ENCODE measurements at regions not wholly inside any gene's neighbourhood (a gene's known extent, or its start where the extent isn't known, plus 50 kb on each side); places are given as distances from the start of the nearest gene placed in this dataset.

DNA sequence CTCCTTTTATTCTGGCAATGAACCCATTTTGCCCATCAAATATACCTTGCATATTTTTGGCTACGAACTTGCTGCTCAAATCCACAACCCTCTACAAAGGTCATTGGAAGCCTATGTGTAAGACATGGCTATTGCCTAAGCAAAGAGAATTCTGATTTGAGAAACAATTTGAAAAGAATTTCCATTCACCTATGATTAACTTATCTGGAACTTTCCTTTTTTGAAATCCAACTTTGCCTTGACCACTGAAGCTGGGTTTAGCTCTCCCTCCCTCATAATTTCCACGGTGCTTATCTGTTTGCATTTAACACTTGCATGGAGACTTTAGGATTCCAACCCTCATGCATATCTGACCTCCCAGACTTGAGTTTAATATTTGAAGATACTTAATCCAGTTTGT lies 1514.7 kb upstream of the SLC10A2 start:
- no peak for TF ChIP-seq EZH2phosphoT487 (IDR thresholded peaks at IDR 0.05; ENCODE audit: borderline replicate concordance, low read depth, low read length)
- TF ChIP-seq, protein P1, sequence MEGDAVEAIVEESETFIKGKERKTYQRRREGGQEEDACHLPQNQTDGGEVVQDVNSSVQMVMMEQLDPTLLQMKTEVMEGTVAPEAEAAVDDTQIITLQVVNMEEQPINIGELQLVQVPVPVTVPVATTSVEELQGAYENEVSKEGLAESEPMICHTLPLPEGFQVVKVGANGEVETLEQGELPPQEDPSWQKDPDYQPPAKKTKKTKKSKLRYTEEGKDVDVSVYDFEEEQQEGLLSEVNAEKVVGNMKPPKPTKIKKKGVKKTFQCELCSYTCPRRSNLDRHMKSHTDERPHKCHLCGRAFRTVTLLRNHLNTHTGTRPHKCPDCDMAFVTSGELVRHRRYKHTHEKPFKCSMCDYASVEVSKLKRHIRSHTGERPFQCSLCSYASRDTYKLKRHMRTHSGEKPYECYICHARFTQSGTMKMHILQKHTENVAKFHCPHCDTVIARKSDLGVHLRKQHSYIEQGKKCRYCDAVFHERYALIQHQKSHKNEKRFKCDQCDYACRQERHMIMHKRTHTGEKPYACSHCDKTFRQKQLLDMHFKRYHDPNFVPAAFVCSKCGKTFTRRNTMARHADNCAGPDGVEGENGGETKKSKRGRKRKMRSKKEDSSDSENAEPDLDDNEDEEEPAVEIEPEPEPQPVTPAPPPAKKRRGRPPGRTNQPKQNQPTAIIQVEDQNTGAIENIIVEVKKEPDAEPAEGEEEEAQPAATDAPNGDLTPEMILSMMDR (conservative IDR thresholded peaks at IDR 0.05; ENCODE audit: low read length) = no peak
- no TSS peak for BruUV-seq (replicated peaks)
- POLR2A ChIA-PET = no interaction called here
- Histone ChIP-seq H3K9me2 (ENCODE audit: insufficient read depth, low read length) (no peaks in the 10 kb centered on the region), H3K4me2 (ENCODE audit: low read length) (no peak overlapping the region), H2AFZ (ENCODE audit: low read length) (no peak overlapping the region), H3K9me3 (ENCODE audit: low read length) (no peaks in the 10 kb centered on the region), H3K27ac (ENCODE audit: low read depth, low read length, poor library complexity, severe bottlenecking) (no peak overlapping the region), H3K79me2 (ENCODE audit: insufficient read depth, low read depth, low read length) (no peaks in the 10 kb centered on the region), H3K36me3 (ENCODE audit: insufficient read depth, low read length) (no peaks in the 10 kb centered on the region), H4K20me1 (ENCODE audit: insufficient read depth, low read length) (no peaks in the 10 kb centered on the region), H3K4me3 (ENCODE audit: low read depth, low read length, poor library complexity, severe bottlenecking) (no peak overlapping the region), H3K4me1 (ENCODE audit: insufficient read depth, low read length, poor library complexity, severe bottlenecking) (no peaks in the 10 kb centered on the region)
- intact Hi-C loops (cut with micrococcal nuclease; ENCODE audit: unreplicated experiment) = no loop called here
- CTCF ChIA-PET (ENCODE audit: unreplicated experiment) = no interaction called here
- DNase-seq (ENCODE audit: low spot score) = no peak

GRCh38 chr13:104577071-104577815 lies 1511.0 kb upstream of the SLC10A2 start:
- no peaks in the 10 kb centered on the region for H3K4me1 ChIP-seq (ENCODE audit: insufficient read depth, low read length, poor library complexity, severe bottlenecking)

DNA sequence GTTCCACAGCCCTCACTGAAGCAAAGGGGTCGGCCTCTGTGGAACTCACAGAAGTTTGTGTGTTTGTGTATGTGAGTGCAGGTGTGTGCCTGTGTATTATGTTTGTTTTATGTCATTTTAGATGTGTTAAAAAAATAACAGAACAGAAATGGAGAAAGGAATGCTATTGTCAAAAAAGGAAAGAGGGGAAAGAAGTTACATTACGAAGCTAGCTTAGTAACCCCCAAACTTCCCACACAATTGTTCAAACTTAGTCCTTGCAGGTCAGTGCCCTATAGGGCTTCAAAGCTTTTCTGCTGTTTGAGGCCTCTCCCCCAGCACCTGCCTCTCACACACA lies 1505.6 kb upstream of the SLC10A2 start:
- no peak overlapping the region for H2AFZ ChIP-seq (ENCODE audit: low read length)
- POLR2A ChIA-PET = interaction anchor here (0.6 kb wide), 1 partner anchor 8 kb away, joined by 3 read pairs; no protein-coding TSS in a partner anchor
- no peak for DNase-seq (ENCODE audit: low spot score)

More at GRCh38 chr13:104577071-104577815, 1511.0 kb upstream of the SLC10A2 start:
- ChIA-PET POLR2A (no interaction called here), CTCF (ENCODE audit: unreplicated experiment) (no interaction called here)
- H3K79me2 ChIP-seq (ENCODE audit: insufficient read depth, low read depth, low read length) = no peaks in the 10 kb centered on the region
- H3K4me2 ChIP-seq (ENCODE audit: low read length) = no peak overlapping the region
- no peak overlapping the region for H3K27ac ChIP-seq (ENCODE audit: low read depth, low read length, poor library complexity, severe bottlenecking)
- H3K4me3 ChIP-seq (ENCODE audit: low read depth, low read length, poor library complexity, severe bottlenecking) = no peak overlapping the region
- no peaks in the 10 kb centered on the region for H3K9me3 ChIP-seq (ENCODE audit: low read length)
- no peaks in the 10 kb centered on the region for H3K36me3 ChIP-seq (ENCODE audit: insufficient read depth, low read length)
- TF ChIP-seq EZH2phosphoT487 (IDR thresholded peaks at IDR 0.05; ENCODE audit: borderline replicate concordance, low read depth, low read length) = no peak
- TF ChIP-seq, protein P1 (conservative IDR thresholded peaks at IDR 0.05; ENCODE audit: low read length) = no peak
- no TSS peak for BruUV-seq (replicated peaks)
- no peaks in the 10 kb centered on the region for H4K20me1 ChIP-seq (ENCODE audit: insufficient read depth, low read length)
- H3K9me2 ChIP-seq (ENCODE audit: insufficient read depth, low read length) = no peaks in the 10 kb centered on the region
- intact Hi-C loops (cut with micrococcal nuclease; ENCODE audit: unreplicated experiment) = no loop called here
- H2AFZ ChIP-seq (ENCODE audit: low read length) = no peak overlapping the region
- DNase-seq (ENCODE audit: low spot score) = no peak

More for the DNA sequence above, 1505.6 kb upstream of the SLC10A2 start:
- CTCF ChIA-PET (ENCODE audit: unreplicated experiment) = no interaction called here
- H3K9me2 ChIP-seq (ENCODE audit: insufficient read depth, low read length) = no peaks in the 10 kb centered on the region
- no peaks in the 10 kb centered on the region for H3K4me1 ChIP-seq (ENCODE audit: insufficient read depth, low read length, poor library complexity, severe bottlenecking)
- intact Hi-C loops (cut with micrococcal nuclease; ENCODE audit: unreplicated experiment) = no loop called here
- no peak for TF ChIP-seq EZH2phosphoT487 (IDR thresholded peaks at IDR 0.05; ENCODE audit: borderline replicate concordance, low read depth, low read length)
- TF ChIP-seq, protein P1 (conservative IDR thresholded peaks at IDR 0.05; ENCODE audit: low read length) = no peak
- BruUV-seq (replicated peaks) = no TSS peak
- H3K9me3 ChIP-seq (ENCODE audit: low read length) = no peaks in the 10 kb centered on the region
- H4K20me1 ChIP-seq (ENCODE audit: insufficient read depth, low read length) = no peaks in the 10 kb centered on the region
- no peak overlapping the region for H3K4me3 ChIP-seq (ENCODE audit: low read depth, low read length, poor library complexity, severe bottlenecking)
- H3K36me3 ChIP-seq (ENCODE audit: insufficient read depth, low read length) = no peaks in the 10 kb centered on the region
- no peak overlapping the region for H3K27ac ChIP-seq (ENCODE audit: low read depth, low read length, poor library complexity, severe bottlenecking)
- no peak overlapping the region for H3K4me2 ChIP-seq (ENCODE audit: low read length)
- no peaks in the 10 kb centered on the region for H3K79me2 ChIP-seq (ENCODE audit: insufficient read depth, low read depth, low read length)

Data from OCI-LY7 (cell line).